Loucy (cell line): ENCODE measurements at regions not wholly inside any gene's neighbourhood (a gene's known extent, or its start where the extent isn't known, plus 50 kb on each side); places are given as distances from the start of the nearest gene placed in this dataset.

Source experiments
- EZH2phosphoT487 ChIP-seq: fragments of 200-600 bp; IDR thresholded peaks from 2 replicates; pipeline ENCODE4 v1.6.1; 2018; ENCODE audit warnings: antibody characterized with exemption, mild to moderate bottlenecking, moderate library complexity, borderline replicate concordance
- TF ChIP-seq, protein P1 (sequence below): fragments of 200-600 bp; sonication (generic); conservative IDR thresholded peaks from 2 replicates; pipeline ENCODE4 v1.5.1; 2014; ENCODE audit warnings: mild to moderate bottlenecking, antibody characterized with exemption, low read length

DNA sequence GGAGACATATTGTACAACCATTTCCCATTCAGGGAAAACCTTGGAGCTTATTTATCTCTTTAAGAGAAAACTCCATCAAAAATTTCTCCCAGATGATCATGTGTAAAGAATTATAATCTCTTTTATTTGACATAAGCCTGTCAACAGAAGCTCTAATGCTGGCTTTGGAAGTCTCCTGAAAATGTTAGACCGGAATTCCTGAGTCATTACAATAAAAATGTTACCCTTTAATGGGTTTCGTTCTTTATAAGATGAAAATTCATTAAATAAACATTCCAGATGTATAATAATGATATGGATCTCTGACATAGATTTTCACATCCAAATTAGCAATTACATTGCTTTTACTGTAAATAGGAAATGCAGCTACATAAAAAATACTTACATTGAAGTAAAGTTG, 1036.4 kb downstream of the EFNA5 start:
- TF ChIP-seq, protein P1, sequence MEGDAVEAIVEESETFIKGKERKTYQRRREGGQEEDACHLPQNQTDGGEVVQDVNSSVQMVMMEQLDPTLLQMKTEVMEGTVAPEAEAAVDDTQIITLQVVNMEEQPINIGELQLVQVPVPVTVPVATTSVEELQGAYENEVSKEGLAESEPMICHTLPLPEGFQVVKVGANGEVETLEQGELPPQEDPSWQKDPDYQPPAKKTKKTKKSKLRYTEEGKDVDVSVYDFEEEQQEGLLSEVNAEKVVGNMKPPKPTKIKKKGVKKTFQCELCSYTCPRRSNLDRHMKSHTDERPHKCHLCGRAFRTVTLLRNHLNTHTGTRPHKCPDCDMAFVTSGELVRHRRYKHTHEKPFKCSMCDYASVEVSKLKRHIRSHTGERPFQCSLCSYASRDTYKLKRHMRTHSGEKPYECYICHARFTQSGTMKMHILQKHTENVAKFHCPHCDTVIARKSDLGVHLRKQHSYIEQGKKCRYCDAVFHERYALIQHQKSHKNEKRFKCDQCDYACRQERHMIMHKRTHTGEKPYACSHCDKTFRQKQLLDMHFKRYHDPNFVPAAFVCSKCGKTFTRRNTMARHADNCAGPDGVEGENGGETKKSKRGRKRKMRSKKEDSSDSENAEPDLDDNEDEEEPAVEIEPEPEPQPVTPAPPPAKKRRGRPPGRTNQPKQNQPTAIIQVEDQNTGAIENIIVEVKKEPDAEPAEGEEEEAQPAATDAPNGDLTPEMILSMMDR: no peak
- no peak for TF ChIP-seq EZH2phosphoT487
